DMS79 treated with DMSO at 0.1 percent for 48 hours (cell line): ENCODE measurements at regions not wholly inside any gene's neighbourhood (a gene's known extent, or its start where the extent isn't known, plus 50 kb on each side); places are given as distances from the start of the nearest gene placed in this dataset.

ENCODE experiments used
- DNase-seq: peaks from one replicate; lab custom pipeline; 2025; lab: John Stamatoyannopoulos, UW

- DNase-seq: no peak
Observed at GRCh38 chr4:82031376-82031927, 342.3 kb downstream of the HNRNPD start.

- no peak for DNase-seq
Observed at GRCh38 chr4:82017680-82018079, 356.1 kb downstream of the HNRNPD start.

- DNase-seq: no peak
Observed at GRCh38 chr4:82005158-82005557, 368.6 kb downstream of the HNRNPD start.

- no peak for DNase-seq
Observed at GRCh38 chr4:81997313-81997712, 376.5 kb downstream of the HNRNPD start.

GRCh38 chr4:81990898-81991297 is 382.9 kb downstream of the HNRNPD start:
- DNase-seq: no peak

GRCh38 chr4:81990211-81990610 is 383.6 kb downstream of the HNRNPD start:
- DNase-seq: no peak

- DNase-seq: no peak
Observed at GRCh38 chr4:81989202-81989601, 384.6 kb downstream of the HNRNPD start.

- DNase-seq: no peak
Observed at GRCh38 chr4:81988178-81988577, 385.6 kb downstream of the HNRNPD start.

- DNase-seq: no peak
Observed at GRCh38 chr4:81984746-81985145, 389.0 kb downstream of the HNRNPD start.

GRCh38 chr4:81982846-81983540 is 390.8 kb downstream of the HNRNPD start:
- DNase-seq: no peak

- no peak for DNase-seq
Observed at GRCh38 chr4:81981218-81981617, 392.6 kb downstream of the HNRNPD start.

GRCh38 chr4:81974523-81974922 is 399.3 kb downstream of the HNRNPD start:
- no peak for DNase-seq

GRCh38 chr4:81971637-81972381 is 402.0 kb downstream of the HNRNPD start:
- no peak for DNase-seq

- no peak for DNase-seq
Observed at GRCh38 chr4:81971061-81971460, 402.7 kb downstream of the HNRNPD start.

GRCh38 chr4:81970454-81970853 is 403.3 kb downstream of the HNRNPD start:
- no peak for DNase-seq

- DNase-seq: no peak
Observed at GRCh38 chr4:81966676-81967075, 407.1 kb downstream of the HNRNPD start.

- DNase-seq: no peak
Observed at GRCh38 chr4:81965911-81966310, 407.9 kb downstream of the HNRNPD start.

GRCh38 chr4:81965454-81965853 is 408.3 kb downstream of the HNRNPD start:
- no peak for DNase-seq

- no peak for DNase-seq
Observed at GRCh38 chr4:81963763-81964020, 410.1 kb downstream of the HNRNPD start.

- no peak for DNase-seq
Observed at GRCh38 chr4:81963015-81963762, 410.6 kb downstream of the HNRNPD start.

GRCh38 chr4:81960961-81961360 is 412.8 kb downstream of the HNRNPD start:
- no peak for DNase-seq

GRCh38 chr4:81954271-81954670 is 419.5 kb downstream of the HNRNPD start:
- DNase-seq: no peak

GRCh38 chr4:81951891-81952455 is 421.8 kb downstream of the HNRNPD start:
- no peak for DNase-seq
